ENCODE measurements at regions not wholly inside any gene's neighbourhood (a gene's known extent, or its start where the extent isn't known, plus 50 kb on each side); places are given as distances from the start of the nearest gene placed in this dataset.

DNA sequence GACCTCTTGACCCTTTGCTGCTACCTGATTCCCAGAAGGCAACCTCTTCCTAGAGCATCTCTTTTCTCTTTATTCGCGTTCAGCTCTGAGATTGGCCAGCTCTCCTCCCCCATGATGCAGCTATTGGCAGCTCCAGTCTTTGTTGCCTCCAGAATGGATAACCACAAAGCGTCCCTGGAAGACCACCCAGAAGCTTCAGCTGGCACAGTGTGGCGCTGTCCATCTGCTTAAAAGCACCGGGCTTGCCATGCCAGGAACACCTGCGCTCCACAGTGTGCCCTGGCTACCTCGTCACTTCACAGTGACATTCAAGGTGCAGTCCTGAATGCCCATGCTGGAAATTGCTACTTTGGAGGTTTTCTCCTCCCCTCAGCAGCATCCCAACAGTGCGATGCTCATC lies 353.9 kb downstream of the LMO4 start:
- DNase-seq (ENCODE audit: low spot score) = no peak

DNA sequence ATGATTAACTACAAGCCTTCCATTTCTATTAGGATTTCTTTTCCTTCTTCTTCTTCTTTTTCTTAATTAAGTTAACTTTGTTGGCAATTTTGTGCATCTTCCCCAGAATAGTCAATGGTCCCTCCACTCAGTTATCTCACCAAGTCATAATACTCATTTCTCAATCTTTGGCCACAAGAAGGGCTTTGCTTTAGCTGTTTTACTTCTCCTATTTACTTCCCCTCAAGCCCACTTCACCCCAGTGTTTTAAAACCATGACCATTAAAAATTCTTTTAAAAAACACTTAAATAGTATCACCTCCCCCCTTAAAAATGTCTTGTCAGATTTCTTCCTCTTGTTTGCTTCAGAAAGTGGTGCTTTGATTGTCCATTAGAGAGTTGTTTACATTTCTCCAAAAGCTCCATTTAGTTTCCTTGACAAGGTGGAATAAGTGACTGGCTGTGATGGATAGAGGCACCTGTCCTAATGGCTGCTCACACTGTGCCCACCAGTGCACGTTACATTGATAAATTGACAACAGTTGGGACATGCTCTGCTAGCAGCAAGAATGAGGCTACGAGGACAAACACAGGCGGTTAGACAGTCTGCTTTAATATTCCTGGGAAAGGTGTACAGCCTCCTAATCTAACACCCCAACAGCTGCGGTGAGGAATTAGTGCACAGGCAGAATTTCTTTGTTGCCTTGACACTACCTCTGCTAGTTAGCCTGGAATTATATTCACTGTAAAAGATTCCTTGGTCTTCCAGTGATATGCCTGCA lies 354.7 kb downstream of the LMO4 start:
- no peak for DNase-seq (ENCODE audit: low spot score)

DNA sequence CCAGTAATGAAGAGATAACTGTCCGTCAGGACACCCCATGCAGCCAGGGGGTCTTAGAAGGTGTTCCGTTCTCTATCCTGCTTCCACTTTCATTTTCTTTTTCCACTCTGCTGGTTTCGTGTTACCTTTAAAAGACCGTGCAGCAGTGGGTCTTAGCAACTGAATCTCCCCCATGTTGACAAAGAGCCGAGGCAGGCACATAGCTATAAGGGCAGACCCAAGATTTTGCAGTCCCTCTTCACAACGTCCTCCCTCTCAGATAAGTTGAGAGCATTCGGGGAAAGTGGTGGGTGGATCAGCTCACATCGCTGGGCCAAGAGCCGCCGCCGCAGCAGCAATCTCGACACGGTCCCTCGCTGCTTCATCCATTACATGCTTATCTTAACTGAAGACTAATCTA lies 355.5 kb downstream of the LMO4 start:
- DNase-seq (ENCODE audit: low spot score) = peak; percentile 26

- peak; percentile 12 for DNase-seq (ENCODE audit: low spot score)
These were observed 356.1 kb downstream of the LMO4 start for GRCh38 chr1:87684713-87685205.

DNA sequence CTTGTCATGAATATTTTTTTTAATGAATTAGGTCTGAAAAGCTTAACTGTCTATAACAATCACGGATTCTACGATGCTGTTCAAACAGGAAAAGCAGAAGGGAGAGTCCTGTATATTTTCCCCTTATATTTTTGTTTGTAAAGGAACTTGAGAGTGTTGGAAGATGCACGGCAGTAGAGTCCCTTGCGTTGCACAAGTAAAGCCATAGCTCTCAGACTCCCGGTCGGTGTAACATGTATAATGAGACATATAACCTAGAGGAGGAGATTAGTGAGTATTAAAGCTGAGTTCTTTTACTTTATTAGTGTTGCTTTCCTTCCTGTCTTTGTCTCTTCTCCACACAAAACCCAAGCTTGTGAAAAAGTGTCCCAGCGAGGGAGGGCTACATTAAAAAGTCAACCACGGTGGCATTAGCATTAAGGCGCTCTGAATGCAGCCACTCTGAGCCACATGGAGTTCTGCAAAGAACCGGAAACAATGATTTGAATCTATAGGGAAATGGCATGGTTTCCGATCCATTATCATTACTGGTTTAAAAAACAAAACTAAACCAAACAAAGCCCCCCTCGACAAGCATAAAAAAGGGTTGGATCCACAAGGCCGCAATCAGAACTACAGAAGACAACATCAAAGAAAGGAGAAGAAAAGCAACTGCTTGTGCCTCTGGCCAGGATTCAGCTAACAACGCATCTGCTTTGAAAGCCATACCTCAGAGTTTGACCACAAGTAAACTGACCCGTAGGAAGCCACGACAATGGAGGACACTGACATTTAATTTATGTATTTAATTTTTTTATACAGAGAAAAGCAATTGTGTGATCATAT lies 356.8 kb downstream of the LMO4 start:
- no peak for DNase-seq (ENCODE audit: low spot score)

- no peak for DNase-seq (ENCODE audit: low spot score)
These were observed 357.4 kb downstream of the LMO4 start for GRCh38 chr1:87686136-87686495.

DNA sequence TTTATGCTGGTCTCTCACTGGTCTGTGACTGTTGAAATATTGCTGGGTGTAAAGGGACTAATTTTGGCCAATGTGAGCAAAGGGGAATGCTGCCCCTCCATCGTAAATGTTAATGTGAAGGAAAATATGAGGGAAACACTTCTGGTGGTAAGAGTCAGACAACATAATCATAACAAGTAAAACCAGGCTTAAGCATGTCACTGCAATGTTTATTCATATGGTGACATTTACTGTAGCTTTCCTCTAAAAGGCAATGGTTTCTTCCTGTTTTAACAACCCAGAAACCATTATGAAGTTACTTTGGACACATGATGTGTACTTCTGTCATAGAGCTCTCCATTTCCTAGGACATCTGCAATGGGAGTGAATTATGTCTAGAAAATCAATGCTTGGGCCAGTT lies 358.0 kb downstream of the LMO4 start:
- no peak for DNase-seq (ENCODE audit: low spot score)

DNA sequence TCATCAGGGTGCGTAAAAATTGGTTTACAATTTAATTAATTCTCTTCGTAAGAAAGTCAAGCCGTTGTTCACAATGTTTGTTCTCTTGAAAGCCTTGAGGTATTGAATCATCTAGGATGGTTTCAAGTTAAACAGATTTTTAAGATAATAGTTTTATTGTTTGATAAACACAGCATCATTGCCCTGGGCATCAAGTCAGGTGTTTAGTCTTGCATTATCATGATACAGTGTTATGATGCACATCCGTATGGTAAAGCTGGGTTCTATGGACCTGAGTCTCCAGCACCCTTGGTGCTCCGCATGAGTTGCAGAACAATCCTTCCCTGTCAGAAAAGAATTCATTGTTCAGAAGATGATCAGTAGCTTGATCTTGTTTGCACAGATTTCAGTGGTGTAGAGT lies 359.5 kb downstream of the LMO4 start:
- DNase-seq (ENCODE audit: low spot score) = no peak

GRCh38 chr1:87689487-87689886 lies 360.8 kb downstream of the LMO4 start:
- DNase-seq (ENCODE audit: low spot score) = no peak

- no peak for DNase-seq (ENCODE audit: low spot score)
These were observed 367.8 kb downstream of the LMO4 start for GRCh38 chr1:87696483-87696882.

GRCh38 chr1:87702455-87702854 lies 373.8 kb downstream of the LMO4 start:
- no peak for DNase-seq (ENCODE audit: low spot score)

DNA sequence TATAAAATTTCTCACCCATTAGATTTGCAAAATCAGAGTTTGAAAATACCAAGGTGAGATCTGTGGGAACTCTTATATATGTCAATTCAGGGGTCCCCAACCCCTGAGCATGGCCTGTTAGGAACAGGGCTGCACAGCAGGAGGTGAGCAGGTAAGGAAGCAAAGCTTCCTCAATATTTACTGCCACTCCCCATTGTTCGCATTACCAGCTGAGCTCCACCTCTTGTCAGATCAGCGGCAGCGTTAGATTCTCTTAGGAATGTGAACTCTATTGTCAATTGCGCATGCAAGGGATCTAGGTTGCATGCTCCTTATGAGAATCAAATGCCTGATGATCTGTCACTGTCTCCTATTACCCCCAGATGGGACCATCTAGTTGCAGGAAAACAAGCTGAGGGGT lies 376.6 kb downstream of the LMO4 start:
- DNase-seq (ENCODE audit: low spot score) = no peak

GRCh38 chr1:87706203-87706602 lies 377.5 kb downstream of the LMO4 start:
- DNase-seq (ENCODE audit: low spot score) = no peak

DNA sequence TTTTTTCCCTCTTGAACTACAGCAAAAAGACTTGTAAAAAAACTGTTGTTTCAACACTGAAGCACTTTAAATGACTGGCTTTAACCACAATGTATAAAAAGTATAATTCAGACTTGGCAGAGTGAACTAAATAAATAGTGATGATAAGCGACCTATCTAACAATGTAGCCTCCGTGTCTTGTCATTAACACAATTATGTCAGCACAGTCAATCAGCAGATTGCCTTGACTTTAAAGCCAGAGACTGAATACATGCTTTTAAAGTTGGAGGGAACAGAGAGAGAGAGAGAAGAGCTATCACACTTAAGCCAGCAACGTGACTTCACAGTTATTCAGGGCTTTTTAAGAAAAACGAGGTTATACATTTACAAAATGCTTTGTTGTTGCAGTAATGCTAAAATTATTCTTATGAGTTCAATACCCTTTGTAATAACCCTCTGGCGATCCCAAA lies 378.1 kb downstream of the LMO4 start:
- DNase-seq (ENCODE audit: low spot score) = peak; percentile 20

GRCh38 chr1:87707411-87707810 lies 378.7 kb downstream of the LMO4 start:
- DNase-seq (ENCODE audit: low spot score) = no peak

DNA sequence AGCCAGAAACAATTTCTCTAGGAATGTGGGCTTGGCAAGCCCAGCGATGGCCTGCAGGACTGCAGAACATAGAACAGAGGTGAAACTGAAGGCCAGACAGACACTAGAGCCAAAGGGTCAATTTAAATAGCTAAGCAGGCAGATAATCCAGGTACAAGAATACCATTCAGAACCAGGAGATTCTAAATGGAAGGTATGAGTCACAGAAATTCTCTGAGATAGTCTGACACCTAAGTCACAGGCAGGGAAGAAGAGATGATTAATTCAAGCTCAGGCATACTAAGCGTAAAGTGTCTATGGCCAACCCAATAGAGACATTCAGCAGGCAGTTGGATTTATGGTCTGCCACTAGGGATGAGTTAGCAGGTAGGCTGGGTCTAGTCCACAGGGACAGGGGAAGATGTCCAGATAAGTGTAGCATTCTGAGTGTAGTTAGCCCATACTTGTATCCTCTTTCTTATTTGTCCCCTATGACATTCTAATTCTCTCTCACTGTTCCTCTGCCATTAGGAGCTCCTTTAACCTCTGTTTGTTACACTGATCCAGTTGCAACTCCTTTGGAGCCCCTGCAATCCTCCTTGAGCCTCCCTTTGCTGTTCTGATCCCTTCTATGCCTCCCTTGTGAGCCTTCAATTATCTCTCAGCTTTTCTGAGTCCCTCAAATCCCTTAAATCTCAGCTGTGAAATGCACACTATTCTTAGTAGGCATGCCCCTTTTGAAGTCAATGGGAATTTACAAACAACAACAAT lies 383.8 kb downstream of the LMO4 start:
- peak; percentile 11 for DNase-seq (ENCODE audit: low spot score)

DNA sequence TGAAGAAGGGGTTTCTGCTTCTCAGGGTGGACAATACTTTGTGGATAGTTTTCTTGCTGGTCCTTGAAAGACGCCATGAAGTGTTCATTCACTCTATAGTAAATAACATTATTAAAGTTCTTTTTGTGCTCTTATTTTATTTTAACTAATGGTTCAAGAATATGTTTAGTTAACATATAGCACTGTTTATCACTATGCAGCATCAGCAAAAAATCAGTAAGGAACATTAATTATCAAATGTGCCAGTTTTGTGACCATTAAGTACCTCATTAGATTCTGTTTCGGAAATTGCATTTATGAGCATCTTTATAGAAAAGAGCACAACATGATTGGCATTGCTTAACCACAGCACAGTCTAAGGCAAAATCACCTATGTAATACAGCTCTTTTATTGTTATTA lies 385.6 kb downstream of the LMO4 start:
- no peak for DNase-seq (ENCODE audit: low spot score)

- no peak for DNase-seq (ENCODE audit: low spot score)
These were observed 386.4 kb downstream of the LMO4 start for GRCh38 chr1:87715052-87715451.

DNA sequence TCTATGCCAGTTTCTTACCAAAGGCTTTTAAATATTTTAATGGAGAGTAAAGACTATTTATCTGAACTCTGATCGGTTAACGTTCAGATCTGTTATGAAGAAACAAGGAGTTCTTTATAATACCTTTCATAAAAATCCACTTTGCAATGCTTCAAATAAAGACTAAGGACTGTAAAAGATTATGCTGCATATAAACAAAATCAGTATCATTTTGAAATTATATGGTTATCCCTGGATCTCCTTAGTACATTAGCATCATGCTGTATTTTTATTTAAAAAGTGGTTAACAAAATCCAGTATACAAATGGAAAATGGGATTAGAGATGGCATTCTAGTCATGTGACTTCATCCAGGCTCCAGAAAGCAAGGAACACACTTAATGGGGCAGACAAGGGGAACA lies 386.8 kb downstream of the LMO4 start:
- DNase-seq (ENCODE audit: low spot score) = no peak

DNA sequence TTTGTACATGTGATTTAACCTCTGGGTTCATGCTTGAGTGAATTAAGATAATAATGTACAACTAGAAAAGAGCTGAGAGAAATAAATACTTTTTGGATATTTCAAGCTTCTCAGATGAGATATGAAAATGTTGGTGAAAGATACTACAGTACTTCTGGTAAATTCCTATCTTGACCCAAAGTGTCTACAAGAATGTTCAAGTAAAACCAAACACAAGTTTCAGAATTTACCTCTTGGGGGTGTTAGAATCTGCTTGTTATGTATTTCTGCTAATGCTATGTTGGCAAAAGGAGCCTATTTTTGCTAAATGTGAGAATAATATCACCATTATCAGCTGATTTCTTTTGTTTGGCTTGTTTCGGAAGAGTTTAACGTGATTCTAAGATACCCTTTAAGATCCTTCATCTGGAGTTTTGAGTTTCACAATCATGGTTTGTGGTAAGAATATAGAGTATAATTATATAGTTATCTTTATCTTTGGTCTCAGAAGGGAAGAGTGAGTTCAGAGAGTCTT lies 388.5 kb downstream of the LMO4 start:
- DNase-seq (ENCODE audit: low spot score) = no peak

DNA sequence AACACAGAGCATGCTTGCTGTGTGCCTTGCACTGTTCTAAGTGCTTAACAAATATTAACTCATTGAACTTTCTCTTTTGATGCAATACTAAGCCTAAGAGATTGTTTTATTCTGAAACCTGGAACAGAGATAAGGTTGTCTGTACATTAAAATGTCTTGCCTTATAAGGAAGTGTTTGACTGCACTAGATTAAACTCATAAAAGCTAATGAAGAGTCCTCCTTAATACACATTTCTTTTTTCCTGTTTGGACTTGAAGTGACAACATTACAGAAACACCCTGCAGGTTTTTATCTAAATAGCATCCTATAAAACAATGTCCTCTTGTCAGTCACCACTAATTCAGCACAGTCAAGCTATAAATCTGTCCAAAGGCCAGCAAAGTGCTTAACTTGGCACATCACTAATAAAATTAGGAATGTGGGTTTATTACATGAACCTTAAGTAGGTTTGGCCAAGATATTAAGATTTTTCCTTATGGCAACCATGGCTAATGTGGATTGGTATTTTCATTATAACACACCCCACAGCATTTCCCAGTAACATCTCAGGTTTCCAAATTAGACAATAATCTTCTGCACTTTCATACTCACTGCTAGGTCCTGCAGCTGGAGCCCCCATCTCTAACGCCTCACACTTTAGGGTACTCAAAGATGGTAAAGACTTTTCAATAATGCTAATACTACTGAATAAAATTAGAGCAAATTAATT lies 389.7 kb downstream of the LMO4 start:
- peak; percentile 63 for DNase-seq (ENCODE audit: low spot score)

DNA sequence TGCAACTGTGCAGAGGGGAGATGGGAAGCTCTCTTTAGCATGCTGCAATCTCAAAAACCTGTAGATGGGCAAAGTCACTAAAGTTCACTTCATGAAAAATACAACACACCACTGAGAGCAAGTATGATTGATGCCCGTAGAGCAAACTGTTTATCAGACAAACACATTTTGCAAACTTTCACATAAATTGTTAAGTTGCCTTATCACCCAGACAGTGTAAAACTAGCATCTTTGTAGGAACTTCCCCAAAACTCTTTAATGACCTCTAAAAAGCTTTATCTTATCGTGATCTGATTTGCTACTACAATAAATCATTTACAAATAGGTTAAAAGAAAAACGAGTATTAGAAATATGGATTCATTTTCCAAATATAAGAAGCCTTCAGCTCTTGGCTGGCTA lies 391.0 kb downstream of the LMO4 start:
- no peak for DNase-seq (ENCODE audit: low spot score)
